ENCODE measurements at regions not wholly inside any gene's neighbourhood (a gene's known extent, or its start where the extent isn't known, plus 50 kb on each side); places are given as distances from the start of the nearest gene placed in this dataset.

DNA sequence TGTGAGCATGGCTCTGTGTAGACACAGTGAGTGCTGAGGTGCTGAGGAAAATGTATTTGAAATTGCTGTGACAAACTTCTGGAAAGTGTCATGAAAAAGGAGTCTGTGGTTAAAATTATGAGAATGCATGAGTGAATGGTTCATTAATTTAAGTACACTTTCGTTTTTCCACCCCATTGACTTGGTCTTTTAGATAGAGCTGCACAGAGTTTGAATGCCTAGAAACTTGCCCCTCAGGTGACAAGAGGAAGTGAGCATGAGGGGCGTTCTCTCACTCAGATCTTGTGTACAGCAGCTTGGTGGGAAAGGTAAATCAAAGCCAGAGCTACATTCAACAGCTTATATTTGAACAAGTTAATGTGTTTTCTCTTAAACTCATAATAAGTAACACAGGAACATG lies 296.8 kb downstream of the WDR72 start:
- DNase-seq (ENCODE audit: low read depth in 4 of 4, low spot score in 2 of 4) = no peak

DNA sequence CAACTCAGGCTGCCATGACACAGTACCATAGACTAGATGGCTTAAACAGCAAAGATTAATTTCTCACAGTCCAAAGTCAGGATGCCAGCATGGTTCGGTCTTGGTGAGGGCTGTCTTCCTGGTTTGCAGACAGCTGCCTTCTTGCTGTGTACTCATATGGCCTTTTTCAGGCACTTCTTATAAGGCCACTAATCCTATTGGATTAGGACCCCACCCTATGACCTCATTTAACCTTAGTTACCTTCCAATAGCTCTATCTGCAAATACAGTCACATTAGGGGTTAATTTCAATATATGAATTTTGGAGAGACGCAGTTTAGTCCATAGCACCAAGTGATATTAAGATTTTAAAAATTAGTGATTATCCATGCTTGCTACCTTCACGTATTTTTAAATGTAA lies 297.8 kb downstream of the WDR72 start:
- no peak for DNase-seq (ENCODE audit: low read depth in 4 of 4, low spot score in 2 of 4)

DNA sequence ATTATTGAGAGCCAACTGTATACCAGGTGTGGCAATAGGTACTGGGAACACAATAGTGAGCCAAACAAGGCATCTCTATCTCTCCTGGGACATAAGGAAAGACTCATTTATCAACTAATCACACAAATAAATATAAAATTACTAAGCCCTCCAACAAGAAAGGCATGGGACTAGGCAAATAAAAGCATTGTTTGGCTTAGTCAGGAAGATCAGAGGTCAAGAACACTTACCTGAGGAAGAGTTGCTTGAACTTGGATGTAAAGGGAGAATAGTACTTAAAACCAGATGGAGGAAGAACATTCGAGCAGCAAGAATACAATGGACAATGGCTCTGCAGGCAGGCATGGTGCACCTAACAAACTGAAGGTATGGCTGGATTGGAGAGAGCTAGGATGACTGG lies 300.7 kb downstream of the WDR72 start:
- no peak for DNase-seq (ENCODE audit: low read depth in 4 of 4, low spot score in 2 of 4)

DNA sequence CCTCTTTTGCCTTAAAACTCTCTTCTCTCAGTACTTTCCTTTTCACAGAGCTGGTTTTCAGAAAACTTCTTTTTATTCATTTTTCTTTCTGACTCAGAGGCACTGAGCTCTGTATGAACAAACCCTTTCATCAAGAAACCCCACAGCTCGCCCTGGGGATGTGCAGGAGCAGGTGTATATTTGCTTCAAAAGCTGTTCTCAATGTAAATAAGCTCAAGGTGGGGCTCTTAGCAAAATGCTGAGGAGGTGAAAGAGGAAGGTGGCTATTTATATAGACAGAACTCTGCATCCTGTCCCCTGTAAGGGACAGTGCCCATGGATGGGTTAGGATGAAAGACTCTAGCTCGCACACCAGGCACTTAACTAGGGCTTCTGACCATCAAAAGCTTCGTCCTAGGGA lies 302.0 kb downstream of the WDR72 start:
- DNase-seq (ENCODE audit: low read depth in 4 of 4, low spot score in 2 of 4) = no peak

DNA sequence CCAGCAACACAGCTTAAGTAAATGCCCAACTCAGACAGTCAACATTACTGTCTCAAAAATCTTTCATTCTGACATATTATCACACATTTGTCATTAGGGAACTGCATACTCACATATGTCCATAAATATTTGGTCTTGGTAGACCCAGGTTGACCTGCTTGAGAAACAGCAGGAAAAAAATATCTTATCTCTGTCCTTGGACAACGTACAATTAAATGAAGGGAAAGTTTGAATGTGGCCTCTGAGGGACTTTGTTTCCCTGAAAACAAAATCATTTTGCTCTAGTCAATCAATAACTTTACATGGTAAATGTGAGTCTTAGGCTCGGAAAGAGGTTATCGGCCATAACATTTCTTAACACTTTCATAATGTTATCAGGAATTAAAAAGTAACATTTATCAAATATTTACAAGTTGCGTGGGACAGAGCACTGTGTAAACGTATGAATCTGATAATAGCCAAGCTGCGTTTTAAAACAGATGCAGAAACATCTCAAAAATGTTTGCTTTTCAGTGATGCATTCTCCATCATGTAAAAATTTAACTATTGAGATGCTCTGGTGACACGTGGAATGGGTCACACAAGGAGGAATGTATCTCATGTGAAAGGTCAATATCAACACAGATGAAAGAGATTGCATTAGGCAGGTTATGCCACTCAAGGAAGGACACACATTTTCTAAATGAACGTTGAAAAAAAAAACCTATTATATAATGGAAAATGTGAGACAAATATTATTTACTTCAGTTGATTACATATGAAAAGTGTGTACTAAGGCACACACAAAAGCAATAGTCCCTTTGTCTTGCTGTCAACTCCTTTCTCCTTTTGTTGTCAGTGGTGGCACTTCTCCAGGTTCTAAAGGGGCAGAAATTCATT lies 304.4 kb downstream of the WDR72 start:
- DNase-seq (ENCODE audit: low read depth in 4 of 4, low spot score in 2 of 4) = no peak

DNA sequence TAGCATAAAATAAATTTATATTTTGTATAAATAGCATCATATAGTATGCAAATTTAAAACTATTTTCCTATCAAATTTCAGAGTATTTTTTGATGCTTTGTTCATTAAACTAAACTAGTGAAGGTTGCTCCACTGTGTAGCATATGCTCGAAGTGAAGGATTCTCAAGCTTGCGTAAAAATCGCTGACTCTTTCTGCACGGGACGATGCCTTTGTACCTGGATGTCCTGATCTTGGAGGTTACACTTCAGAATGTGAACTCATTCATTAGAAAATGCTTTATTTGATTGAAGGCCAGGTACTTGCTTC lies 305.0 kb downstream of the WDR72 start:
- no peak for DNase-seq (ENCODE audit: low read depth in 4 of 4, low spot score in 2 of 4)

DNA sequence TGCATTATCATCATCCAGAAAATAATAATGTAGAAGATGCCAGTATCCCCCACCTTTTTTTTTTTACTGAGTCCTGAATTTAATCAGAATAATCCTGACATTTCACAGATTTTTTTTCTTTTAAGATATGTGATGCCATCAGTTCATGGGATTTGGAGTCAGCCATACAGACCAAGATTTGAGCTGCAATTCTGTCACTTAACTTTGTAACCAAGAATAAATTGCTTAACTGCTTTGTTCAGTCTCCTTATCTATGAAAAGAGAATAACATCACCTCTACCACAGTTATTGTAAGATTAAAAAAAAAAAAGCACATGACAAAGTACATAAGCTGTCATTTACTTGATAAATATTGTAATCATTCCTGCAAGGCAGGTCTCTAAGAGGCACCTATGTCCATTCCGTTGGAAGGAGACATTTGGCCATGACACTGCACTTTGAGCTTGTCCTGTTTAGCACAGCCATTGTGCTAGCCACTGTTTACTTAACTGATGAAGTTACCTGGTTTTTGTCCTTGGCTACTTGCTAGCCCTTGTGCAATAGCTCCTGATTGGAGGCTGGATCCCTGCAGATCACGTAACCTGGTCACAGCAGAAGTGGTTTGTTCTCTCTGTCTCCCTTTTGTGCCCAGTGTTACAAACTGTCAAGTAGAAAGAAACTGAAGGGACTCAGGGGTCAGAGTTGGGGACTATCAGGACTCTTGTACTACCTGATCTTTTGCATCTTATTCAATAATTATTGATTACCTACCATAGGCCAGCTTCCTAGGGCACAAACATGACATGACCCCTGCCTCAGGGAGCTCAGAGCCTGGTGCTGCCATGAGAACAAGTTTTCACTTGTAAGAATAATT lies 306.0 kb downstream of the WDR72 start:
- no peak for DNase-seq (ENCODE audit: low read depth in 4 of 4, low spot score in 2 of 4)

DNA sequence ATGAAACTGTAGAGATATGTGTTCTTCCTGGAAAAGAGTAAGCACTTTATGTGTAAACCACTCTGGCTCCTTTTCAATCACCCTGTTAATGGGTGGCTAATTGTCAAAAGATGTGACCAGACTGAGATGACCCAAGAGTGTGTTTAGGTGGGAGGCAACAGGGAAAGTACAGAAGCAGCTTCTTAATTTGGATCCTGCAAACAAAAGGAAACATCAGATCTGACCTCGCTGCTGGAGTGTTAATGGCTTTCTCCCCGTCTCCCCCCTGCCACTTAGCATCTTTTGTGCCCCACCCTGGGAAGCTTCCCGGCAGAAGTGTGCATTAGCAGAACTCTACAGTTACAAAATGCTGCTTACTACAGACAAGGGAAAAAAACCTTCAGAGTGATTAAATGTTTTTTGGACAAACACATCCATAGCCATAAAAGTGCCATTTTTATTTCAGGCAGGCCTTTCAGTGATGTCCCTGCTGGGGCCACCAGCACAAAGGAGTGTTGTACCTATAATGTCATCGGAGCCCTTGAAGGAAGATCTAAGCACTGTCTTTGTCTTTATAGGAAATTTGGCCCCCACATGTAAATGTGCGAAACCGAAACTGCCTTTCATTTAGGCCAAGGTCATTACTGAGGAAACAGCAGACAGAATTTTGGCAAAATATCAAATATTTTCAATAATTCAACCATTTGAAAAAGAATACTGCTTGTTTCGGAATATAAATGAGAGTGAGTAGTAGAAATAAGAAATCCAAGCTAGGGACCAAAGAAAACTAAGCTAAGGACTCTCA lies 311.0 kb downstream of the WDR72 start:
- peak in 1 of 4 donors; percentile 15 for DNase-seq (ENCODE audit: low read depth in 4 of 4, low spot score in 2 of 4)

DNA sequence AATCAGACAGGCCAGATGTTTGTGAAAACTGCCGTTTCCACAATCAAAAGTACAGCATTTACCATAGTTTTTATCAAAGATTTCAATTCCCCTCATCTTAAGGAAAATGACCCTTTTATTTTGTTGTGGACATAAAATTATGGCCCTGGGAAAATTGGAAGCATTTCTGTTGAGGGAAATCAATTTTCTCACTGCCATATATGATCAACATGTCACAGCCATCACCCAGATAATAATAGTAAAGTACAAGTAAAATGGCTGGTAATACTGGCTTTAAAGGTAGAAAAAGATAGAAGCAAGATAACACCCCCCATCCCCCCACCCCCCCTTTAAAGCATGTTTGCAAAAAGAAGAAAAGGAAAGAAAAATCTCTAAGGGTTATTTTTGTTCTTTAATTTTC lies 311.7 kb downstream of the WDR72 start:
- no peak for DNase-seq (ENCODE audit: low read depth in 4 of 4, low spot score in 2 of 4)

DNA sequence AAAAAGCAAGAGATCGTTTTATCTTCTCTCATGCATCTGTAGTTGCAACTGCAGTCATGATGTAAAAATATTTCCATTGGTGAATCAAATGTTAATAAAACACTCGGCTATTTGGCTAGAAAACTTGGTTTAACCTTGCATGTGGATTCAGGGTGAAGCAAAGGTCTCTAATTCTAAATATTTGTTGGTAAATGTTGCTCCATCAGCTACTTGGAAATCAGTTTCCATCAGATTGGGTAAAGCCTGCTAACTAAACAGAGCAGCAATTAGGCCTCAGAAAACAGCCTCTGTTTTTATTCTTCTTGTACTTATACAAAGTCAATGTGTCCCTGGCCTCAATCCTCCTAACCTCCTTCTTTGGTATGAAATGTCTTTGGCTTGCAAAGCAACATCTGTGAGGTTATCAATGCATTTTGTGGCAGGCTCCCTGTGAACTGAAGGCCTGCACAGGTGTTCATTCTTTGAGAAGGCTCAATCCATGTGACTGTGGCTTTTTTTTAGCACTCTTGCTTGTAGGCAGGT lies 312.3 kb downstream of the WDR72 start:
- DNase-seq (ENCODE audit: low read depth in 4 of 4, low spot score in 2 of 4) = no peak

DNA sequence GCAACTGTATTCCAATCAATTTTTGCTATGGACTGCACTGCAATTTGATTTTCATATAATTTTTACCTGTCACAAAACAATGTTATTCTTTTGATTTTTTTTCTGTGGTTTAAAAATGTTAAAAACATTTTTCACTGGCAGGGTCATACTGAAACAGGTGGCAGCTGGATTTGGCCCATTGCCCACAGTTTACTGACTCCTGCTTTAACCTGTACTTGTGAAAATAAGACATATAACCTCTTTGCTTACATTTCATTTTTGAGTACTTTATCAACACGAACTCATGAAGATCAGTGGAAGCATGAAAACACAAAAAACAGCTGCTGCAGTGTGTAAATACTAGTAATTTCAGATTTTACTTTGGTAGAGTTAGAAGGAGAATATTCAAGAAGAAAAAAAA lies 313.1 kb downstream of the WDR72 start:
- DNase-seq (ENCODE audit: low read depth in 4 of 4, low spot score in 2 of 4) = no peak

DNA sequence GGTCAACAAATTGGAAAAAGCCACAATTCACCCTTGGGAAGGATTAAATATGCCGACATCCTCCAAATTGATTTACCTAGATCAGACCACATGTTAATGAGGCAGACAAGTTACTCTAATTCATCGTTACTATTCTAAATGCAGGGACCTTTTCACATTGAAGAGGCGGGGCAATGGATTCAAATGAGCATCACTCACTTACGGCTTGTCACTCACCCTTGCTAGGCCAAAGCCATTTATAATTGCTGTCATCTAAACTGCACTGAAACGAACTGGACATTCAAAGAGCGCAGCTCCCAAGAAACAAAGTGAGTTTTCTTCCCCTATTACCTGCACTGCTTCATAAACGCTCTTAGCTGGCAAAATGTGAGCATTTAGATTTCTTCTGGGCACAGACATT lies 313.9 kb downstream of the WDR72 start:
- no peak for DNase-seq (ENCODE audit: low read depth in 4 of 4, low spot score in 2 of 4)

DNA sequence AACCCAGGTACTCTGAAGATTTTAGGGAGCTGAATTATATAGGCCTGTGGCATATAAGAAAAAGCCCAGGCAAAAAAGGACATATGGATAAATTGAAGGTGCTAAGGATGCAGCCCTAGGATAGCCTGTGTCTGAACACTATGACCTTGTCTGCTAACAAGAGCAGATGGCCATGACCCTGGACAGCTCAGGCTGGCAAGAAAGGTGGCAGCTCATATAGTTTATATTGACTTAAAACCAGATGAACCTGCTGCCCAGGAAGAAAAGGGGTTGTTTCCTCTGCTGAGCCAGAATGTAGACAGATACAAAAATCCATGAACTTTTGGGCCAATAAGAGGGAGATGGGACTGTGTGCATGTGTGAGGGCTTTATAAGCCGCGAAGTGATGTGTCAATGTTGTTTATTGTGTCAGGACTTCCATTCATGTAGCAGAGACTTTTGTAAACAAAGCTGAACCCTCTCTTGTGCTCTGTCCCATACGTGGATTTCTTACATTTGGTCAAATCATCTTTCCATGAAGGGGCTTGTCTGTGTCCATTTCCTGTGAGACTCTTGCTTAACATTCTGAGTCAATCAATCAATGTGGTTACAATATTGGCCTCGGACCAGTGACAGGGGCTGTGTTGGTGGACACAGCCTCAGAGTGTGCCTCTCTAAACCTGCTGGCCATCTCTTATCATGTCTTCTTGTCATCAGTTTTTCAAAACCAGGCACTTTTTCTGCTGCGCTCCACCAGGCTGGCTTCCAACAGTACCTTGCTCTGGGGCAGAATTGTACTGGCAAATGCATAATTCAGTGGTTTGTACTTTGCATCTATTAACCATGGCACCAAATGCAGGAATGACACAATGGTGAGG lies 321.2 kb downstream of the WDR72 start:
- DNase-seq (ENCODE audit: low read depth in 4 of 4, low spot score in 2 of 4) = no peak

DNA sequence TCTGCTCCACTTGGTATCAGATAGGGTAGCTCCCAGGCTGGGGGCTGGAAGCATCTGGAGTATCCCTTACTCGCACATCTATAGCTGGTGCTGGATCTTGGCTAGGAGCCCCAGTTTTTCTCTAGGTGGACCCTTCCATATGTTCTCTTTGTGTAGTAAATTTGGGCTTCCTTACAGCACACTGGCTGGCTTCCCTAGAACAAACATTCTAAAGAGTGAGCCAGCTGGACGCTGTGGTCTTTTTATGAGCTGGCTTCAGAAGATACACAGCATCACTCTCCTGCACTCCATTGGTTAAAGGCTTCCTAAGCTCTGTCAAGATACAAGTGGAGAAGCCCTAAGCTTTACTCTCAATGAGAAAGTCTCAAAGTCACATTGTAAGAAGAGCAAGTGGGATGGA lies 322.1 kb downstream of the WDR72 start:
- no peak for DNase-seq (ENCODE audit: low read depth in 4 of 4, low spot score in 2 of 4)

DNA sequence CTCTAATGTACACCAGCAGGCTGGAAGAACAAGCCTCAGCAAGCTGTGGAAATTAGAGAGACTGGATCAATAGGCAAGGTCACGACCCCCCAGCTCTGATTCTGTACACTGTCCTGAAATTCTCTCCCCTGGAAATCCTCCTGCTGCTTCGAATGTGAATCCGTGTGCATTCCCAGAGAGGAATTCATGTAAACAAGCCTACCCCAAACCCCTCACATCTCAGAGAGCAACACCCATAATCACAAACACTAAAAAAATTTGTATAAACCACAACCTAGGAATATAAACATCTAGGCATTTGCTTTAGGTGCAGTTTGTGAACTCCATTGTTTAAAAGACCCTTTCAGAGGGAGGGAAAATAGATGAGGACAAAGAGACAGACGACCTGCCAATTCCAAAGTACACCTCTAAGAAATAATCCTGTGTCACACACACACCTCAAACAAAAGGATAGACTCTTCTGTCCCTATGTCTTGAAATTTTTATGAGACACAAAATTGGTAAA lies 325.2 kb downstream of the WDR72 start:
- no peak for DNase-seq (ENCODE audit: low read depth in 4 of 4, low spot score in 2 of 4)

DNA sequence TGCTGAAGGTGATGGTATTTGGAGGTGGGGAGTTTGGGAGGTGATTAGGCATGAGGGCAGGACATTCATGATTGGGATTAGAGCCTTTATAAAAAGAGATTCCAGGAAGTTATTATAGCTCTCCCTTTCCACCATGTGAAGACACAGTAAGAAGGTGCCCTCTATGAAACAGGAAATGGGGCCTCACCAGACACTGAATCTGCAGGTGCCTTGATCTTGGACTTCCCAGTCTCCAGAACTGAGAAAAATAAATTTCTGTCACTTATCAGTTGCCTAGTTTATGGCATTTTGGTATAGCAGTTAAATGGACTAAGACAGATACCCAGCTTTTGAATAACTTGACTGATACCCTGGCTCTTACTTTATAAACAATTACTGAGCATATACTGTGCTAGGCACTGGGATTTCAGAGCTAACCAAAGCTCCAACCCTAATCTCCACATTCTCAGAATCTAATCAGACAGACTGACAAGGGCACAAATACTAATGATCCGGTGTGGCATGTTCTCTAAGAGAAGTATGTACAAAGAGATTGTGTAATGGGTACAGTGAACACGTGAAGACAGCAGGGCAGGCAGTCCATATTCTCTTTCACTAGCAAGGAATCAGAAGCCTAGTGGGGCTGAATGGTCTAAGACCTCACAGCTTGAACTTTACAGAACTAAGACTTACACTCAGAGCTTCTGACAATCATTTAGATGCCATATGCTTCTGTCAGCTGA lies 343.1 kb downstream of the WDR72 start:
- DNase-seq (ENCODE audit: low read depth in 4 of 4, low spot score in 2 of 4) = no peak

DNA sequence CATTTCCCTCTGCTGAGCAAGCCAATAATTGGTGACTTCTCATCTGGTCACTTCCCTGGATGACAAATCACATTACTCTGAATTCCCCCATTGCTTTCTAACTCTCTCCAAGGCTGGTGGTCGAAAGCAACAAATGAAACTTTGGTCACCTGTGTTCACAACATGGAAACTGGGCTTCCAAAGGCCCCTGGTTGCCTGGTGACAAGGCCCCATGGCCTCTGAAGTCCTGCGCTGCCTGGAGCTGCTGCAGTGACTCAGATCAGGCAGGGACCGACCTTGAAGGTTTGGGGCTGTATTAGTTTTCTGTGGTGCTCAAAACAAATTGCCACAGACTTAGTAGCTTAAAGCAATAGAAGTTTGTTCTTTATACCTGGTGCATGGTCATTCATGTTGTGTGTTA lies 345.3 kb downstream of the WDR72 start:
- no peak for DNase-seq (ENCODE audit: low read depth in 4 of 4, low spot score in 2 of 4)

DNA sequence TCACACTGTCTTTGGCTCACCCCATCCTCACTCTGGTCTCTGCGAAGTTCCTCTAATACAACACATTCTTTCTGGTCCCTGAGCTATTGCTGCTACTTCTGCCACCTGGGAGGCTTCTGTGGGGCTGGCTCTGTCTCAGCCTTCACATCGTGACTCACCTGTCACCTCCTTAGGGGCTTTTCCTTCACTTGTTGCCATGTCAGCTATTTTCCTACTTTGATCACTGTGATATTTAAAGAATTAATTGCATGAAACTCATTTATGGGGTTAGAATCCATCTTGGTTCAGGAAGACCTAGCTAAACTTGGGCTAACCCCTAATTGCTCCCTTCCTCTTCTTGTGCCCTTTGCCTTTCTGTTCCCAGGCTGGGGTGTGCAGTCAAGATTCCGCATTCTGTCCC lies 346.9 kb downstream of the WDR72 start:
- DNase-seq (ENCODE audit: low read depth in 4 of 4, low spot score in 2 of 4) = no peak

DNA sequence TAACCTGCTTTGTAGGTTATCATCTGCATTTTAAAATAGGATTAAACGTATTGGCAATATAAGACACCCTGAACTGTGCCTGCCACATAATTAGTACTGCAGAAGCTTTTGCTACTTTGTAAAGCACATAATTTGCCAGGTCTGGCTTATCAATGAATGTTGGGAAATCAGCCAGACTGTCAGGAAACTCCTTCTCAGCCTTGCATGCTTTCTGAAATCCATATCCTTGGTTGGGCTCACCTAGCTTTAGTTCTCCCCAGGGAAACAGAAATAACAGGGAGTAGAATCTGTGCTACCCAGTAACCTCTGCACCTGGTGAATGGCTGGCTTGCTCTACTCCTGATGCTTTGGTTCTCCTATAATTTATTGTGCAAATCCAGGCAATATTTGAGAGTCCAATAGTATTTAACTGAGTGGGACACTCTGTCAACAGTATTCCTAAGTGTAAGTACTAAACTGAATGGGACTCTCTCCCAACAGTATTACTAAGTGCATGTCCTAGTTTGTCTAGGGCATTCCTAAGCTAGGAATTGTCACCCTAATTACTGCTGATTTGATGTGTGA lies 354.5 kb downstream of the WDR72 start:
- no peak for DNase-seq (ENCODE audit: low read depth in 4 of 4, low spot score in 2 of 4)
